ENCODE measurements at regions not wholly inside any gene's neighbourhood (a gene's known extent, or its start where the extent isn't known, plus 50 kb on each side); places are given as distances from the start of the nearest gene placed in this dataset.

GRCh38 chr16:6091021-6091420 lies 993.4 kb upstream of the EEF2KMT start:
- Mint-ChIP-seq H3K4me3 (no peak overlapping the region), H3K4me1 (ENCODE audit: low read depth) (no peaks in the 10 kb centered on the region), H3K27ac (no peak overlapping the region), H3K36me3 (ENCODE audit: low read depth) (no peaks in the 10 kb centered on the region), H3K9me3 (peaks cover 54% of the 10 kb centered on the region), H3K27me3 (ENCODE audit: low read depth) (no peaks in the 10 kb centered on the region)
- DNase-seq (ENCODE audit: low spot score), result no peak

DNA sequence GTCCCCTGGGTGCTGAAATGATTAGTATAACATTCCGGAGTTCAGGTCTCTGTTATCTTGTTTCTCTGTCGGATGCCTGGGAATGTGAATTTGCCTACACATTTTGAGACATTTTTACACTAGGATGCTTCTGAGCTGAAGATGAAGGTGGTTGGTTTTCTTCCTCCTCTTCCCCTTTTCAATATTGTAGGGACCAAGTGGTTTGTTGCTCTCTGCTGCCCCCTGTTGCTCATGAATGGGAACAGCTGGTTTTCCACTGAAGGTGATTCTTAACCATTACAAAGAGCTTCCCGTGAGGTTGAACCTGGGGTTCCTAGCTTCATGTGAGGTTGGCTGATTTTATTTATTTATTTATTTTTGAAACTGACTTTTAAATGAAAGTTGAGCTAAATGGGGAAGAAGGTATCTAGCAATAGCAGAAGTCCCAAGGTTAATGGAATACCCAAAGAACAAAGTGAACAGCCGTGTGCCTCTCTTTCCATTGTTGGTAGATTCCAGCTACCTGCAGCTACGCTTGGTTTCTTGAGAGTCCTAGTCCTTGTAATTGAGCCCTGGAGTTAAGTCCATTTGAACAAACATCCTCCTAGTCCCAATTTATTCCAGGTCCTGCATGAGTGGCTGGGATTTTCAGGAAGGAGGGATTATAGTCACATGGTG lies 983.9 kb upstream of the EEF2KMT start:
- no peak overlapping the region for H3K27ac Mint-ChIP-seq
- H3K27me3 Mint-ChIP-seq (ENCODE audit: low read depth), result no peaks in the 10 kb centered on the region
- DNase-seq (ENCODE audit: low spot score), result no peak
- no peak overlapping the region for H3K4me3 Mint-ChIP-seq
- no peaks in the 10 kb centered on the region for H3K4me1 Mint-ChIP-seq (ENCODE audit: low read depth)
- no peaks in the 10 kb centered on the region for H3K36me3 Mint-ChIP-seq (ENCODE audit: low read depth)
- peaks cover 23% of the 10 kb centered on the region for H3K9me3 Mint-ChIP-seq

DNA sequence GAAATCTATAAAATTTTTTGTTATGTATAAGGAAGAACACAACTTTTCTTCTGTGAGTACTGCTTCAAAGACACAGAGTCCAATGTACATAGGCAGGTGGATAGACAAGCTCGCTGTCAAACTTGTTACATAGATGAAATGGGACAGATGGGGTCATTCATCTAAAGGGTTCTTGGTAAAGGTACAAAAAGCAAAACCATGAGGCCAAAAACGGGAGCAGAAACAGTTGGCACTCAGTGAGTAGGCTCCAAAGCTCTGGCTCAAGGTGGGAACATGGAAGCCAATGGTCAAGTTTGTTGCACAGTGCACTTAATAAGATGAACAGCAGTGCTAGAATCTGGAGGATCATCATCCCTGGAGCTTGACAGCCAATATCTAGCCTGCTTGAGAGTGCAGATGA lies 979.0 kb upstream of the EEF2KMT start:
- Mint-ChIP-seq H3K27me3 (ENCODE audit: low read depth) (no peaks in the 10 kb centered on the region), H3K27ac (no peak overlapping the region), H3K9me3 (peaks cover 20% of the 10 kb centered on the region), H3K36me3 (ENCODE audit: low read depth) (no peaks in the 10 kb centered on the region), H3K4me1 (ENCODE audit: low read depth) (no peaks in the 10 kb centered on the region), H3K4me3 (no peak overlapping the region)
- DNase-seq (ENCODE audit: low spot score), result no peak

DNA sequence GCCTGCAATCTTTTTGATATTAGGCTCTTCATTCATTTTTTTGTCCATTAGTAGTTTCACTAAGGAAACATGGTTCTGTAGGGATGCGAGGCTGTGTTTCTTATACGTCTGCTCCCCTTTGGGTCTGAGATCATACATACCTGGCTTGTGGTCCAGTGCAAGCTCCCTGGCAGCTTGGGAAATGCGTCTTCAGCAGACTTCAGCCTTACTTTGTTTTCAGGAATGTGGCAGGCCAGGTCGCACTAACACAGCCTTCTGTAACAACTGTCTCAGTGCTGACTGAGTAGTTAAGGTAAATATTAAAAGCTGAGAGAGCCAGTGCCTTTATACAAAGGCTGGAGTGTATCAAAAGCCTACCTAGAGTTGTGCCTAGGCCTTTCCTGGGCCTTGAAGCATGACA lies 970.5 kb upstream of the EEF2KMT start:
- Mint-ChIP-seq H3K9me3 (peaks cover 30% of the 10 kb centered on the region), H3K36me3 (ENCODE audit: low read depth) (no peaks in the 10 kb centered on the region)

DNA sequence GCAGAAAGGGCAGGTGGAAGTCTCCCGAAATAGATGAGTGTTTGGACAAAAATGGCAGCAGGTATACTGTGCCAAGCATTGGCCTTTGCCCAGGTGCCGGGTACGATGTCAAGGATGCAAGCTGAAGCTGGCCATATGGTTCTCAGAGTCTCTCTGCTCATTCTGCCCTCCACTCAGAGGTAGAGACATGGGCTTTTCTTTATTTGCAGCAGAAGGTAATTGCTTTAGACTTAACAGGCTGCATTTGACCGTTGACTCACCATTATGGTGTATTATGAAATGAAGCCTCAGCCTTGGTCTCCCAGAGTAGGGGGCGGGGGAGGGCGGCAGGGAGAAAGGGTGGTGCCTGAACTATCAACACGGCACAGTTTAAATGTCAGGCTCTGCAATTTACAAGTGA lies 969.1 kb upstream of the EEF2KMT start:
- peaks cover 31% of the 10 kb centered on the region for H3K9me3 Mint-ChIP-seq
- DNase-seq (ENCODE audit: low spot score), result no peak
- no peaks in the 10 kb centered on the region for H3K4me1 Mint-ChIP-seq (ENCODE audit: low read depth)
- no peak overlapping the region for H3K4me3 Mint-ChIP-seq
- no peak overlapping the region for H3K27ac Mint-ChIP-seq
- no peaks in the 10 kb centered on the region for H3K36me3 Mint-ChIP-seq (ENCODE audit: low read depth)
- H3K27me3 Mint-ChIP-seq (ENCODE audit: low read depth), result no peaks in the 10 kb centered on the region

More for the DNA sequence above, 970.5 kb upstream of the EEF2KMT start:
- Mint-ChIP-seq H3K4me3 (no peak overlapping the region), H3K4me1 (ENCODE audit: low read depth) (no peaks in the 10 kb centered on the region), H3K27ac (no peak overlapping the region), H3K27me3 (ENCODE audit: low read depth) (no peaks in the 10 kb centered on the region)
- no peak for DNase-seq (ENCODE audit: low spot score)

DNA sequence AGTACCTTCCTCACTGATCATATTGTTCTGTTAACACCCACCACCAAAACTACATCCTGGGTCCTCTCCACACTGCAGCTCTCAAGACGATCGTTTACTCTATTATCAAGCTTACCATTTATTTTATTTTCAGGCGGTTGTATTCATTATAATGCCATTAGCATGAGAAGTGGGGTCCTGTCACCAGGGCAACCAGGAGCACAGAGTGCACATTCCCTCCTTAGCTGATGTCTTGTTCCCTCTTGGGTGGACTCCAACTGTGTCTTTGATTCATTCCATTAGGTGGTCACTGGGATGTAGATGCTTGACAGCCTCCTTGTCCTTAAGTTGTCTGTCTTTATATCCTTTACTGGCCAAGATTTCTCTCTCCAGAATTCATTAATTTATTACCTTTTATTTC lies 965.9 kb upstream of the EEF2KMT start:
- no peak for DNase-seq (ENCODE audit: low spot score)
- Mint-ChIP-seq H3K27ac (no peak overlapping the region), H3K27me3 (ENCODE audit: low read depth) (no peaks in the 10 kb centered on the region), H3K4me1 (ENCODE audit: low read depth) (no peaks in the 10 kb centered on the region), H3K4me3 (no peak overlapping the region), H3K36me3 (ENCODE audit: low read depth) (no peaks in the 10 kb centered on the region), H3K9me3 (peaks cover 33% of the 10 kb centered on the region)

- H3K4me1 Mint-ChIP-seq (ENCODE audit: low read depth), result no peaks in the 10 kb centered on the region
- no peaks in the 10 kb centered on the region for H3K27me3 Mint-ChIP-seq (ENCODE audit: low read depth)
- H3K36me3 Mint-ChIP-seq (ENCODE audit: low read depth), result no peaks in the 10 kb centered on the region
- DNase-seq (ENCODE audit: low spot score), result no peak
- peaks cover 22% of the 10 kb centered on the region for H3K9me3 Mint-ChIP-seq
- H3K4me3 Mint-ChIP-seq, result no peak overlapping the region
- no peak overlapping the region for H3K27ac Mint-ChIP-seq
Measured at GRCh38 chr16:6059671-6060070, 962.1 kb upstream of the EEF2KMT start.

GRCh38 chr16:6057821-6058220 lies 960.2 kb upstream of the EEF2KMT start:
- Mint-ChIP-seq H3K36me3 (ENCODE audit: low read depth) (no peaks in the 10 kb centered on the region), H3K4me1 (ENCODE audit: low read depth) (no peaks in the 10 kb centered on the region), H3K9me3 (peaks cover 20% of the 10 kb centered on the region), H3K27ac (no peak overlapping the region), H3K27me3 (ENCODE audit: low read depth) (no peaks in the 10 kb centered on the region), H3K4me3 (no peak overlapping the region)
- DNase-seq (ENCODE audit: low spot score), result no peak

- H3K9me3 Mint-ChIP-seq, result peaks cover 29% of the 10 kb centered on the region
Measured at GRCh38 chr16:6048017-6048416, 950.4 kb upstream of the EEF2KMT start.

GRCh38 chr16:6047325-6047724 lies 949.7 kb upstream of the EEF2KMT start:
- Mint-ChIP-seq H3K4me1 (ENCODE audit: low read depth) (no peaks in the 10 kb centered on the region), H3K9me3 (peaks cover 30% of the 10 kb centered on the region), H3K4me3 (no peak overlapping the region), H3K27ac (no peak overlapping the region), H3K36me3 (ENCODE audit: low read depth) (no peaks in the 10 kb centered on the region), H3K27me3 (ENCODE audit: low read depth) (no peaks in the 10 kb centered on the region)
- no peak for DNase-seq (ENCODE audit: low spot score)

More at GRCh38 chr16:6048017-6048416, 950.4 kb upstream of the EEF2KMT start:
- Mint-ChIP-seq H3K36me3 (ENCODE audit: low read depth) (no peaks in the 10 kb centered on the region), H3K27me3 (ENCODE audit: low read depth) (no peaks in the 10 kb centered on the region), H3K27ac (no peak overlapping the region), H3K4me1 (ENCODE audit: low read depth) (no peaks in the 10 kb centered on the region), H3K4me3 (no peak overlapping the region)
- DNase-seq (ENCODE audit: low spot score), result no peak

DNA sequence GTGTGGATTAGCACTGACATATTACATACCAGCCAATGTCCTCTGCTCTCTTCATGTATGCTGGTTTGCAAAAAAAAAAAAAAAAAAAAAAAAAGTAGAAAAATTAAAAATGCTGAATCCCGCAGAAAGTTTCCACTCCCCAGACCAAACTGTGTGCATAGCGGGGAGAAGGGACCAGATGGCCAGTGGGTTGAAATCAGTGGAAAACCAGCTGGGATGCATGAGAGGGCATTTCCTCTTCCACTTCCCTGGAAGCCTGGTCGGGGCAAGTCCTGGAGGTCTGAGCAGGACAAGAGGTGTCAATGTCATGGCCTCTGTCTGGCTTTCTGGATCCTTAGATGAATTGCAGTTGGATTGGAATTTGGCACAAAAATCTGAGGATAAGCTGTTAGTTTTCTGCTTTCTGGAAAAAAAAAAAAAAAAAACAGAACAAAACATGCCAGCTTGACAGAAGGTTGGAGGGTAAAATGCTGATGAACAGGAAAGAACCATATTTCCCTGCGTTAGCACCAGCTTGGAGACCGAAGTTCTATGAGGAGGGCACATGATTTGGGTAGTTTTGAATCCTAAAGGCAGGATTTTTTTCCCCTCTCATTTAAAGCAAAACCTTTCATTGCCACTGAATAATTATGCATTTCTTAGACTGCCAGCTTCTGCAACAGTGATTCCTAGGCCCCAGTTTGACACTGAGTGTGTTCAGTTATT lies 941.5 kb upstream of the EEF2KMT start:
- Mint-ChIP-seq H3K4me3 (no peak overlapping the region), H3K27ac (no peak overlapping the region), H3K36me3 (ENCODE audit: low read depth) (no peaks in the 10 kb centered on the region), H3K27me3 (ENCODE audit: low read depth) (no peaks in the 10 kb centered on the region), H3K4me1 (ENCODE audit: low read depth) (no peaks in the 10 kb centered on the region), H3K9me3 (peaks cover 27% of the 10 kb centered on the region)
- no peak for DNase-seq (ENCODE audit: low spot score)

GRCh38 chr16:6035161-6035560 lies 937.6 kb upstream of the EEF2KMT start:
- DNase-seq (ENCODE audit: low spot score), result no peak
- Mint-ChIP-seq H3K27me3 (ENCODE audit: low read depth) (no peaks in the 10 kb centered on the region), H3K36me3 (ENCODE audit: low read depth) (no peaks in the 10 kb centered on the region), H3K9me3 (peaks cover 44% of the 10 kb centered on the region), H3K27ac (no peak overlapping the region), H3K4me3 (no peak overlapping the region), H3K4me1 (ENCODE audit: low read depth) (no peaks in the 10 kb centered on the region)

GRCh38 chr16:6034511-6034910 lies 936.9 kb upstream of the EEF2KMT start:
- no peaks in the 10 kb centered on the region for H3K36me3 Mint-ChIP-seq (ENCODE audit: low read depth)
- H3K4me3 Mint-ChIP-seq, result no peak overlapping the region
- no peak overlapping the region for H3K27ac Mint-ChIP-seq
- H3K9me3 Mint-ChIP-seq, result peaks cover 42% of the 10 kb centered on the region
- no peak for DNase-seq (ENCODE audit: low spot score)
- no peaks in the 10 kb centered on the region for H3K27me3 Mint-ChIP-seq (ENCODE audit: low read depth)
- H3K4me1 Mint-ChIP-seq (ENCODE audit: low read depth), result no peaks in the 10 kb centered on the region

GRCh38 chr16:6032438-6032837 lies 934.8 kb upstream of the EEF2KMT start:
- Mint-ChIP-seq H3K27ac (no peak overlapping the region), H3K4me1 (ENCODE audit: low read depth) (no peaks in the 10 kb centered on the region), H3K9me3 (peaks cover 52% of the 10 kb centered on the region), H3K36me3 (ENCODE audit: low read depth) (no peaks in the 10 kb centered on the region), H3K27me3 (ENCODE audit: low read depth) (no peaks in the 10 kb centered on the region), H3K4me3 (no peak overlapping the region)
- DNase-seq (ENCODE audit: low spot score), result no peak

- no peak overlapping the region for H3K4me3 Mint-ChIP-seq
- no peak overlapping the region for H3K27ac Mint-ChIP-seq
- H3K27me3 Mint-ChIP-seq (ENCODE audit: low read depth), result no peaks in the 10 kb centered on the region
- H3K9me3 Mint-ChIP-seq, result peaks cover 51% of the 10 kb centered on the region
- no peaks in the 10 kb centered on the region for H3K36me3 Mint-ChIP-seq (ENCODE audit: low read depth)
- DNase-seq (ENCODE audit: low spot score), result no peak
- H3K4me1 Mint-ChIP-seq (ENCODE audit: low read depth), result no peaks in the 10 kb centered on the region
Measured at GRCh38 chr16:6031567-6031966, 934.0 kb upstream of the EEF2KMT start.

Data from T-helper 2 cell treated with Interferon-gamma antibody and Interleukin-4, amounts not matched to agents 5 μg/mL and 100 μg/mL, for 36 hours (primary cell).